ENCODE measurements at regions not wholly inside any gene's neighbourhood (a gene's known extent, or its start where the extent isn't known, plus 50 kb on each side); places are given as distances from the start of the nearest gene placed in this dataset.

- no peak for TF ChIP-seq CTCF (IDR thresholded peaks at IDR 0.05)
- no peak for TF ChIP-seq POLR2AphosphoS5 (IDR thresholded peaks at IDR 0.05)
Observed at GRCh38 chr5:4514067-4514648, 626.0 kb upstream of the ADAMTS16 start.
